Esophagus squamous epithelium (tissue), 4 donors: ENCODE measurements at regions not wholly inside any gene's neighbourhood (a gene's known extent, or its start where the extent isn't known, plus 50 kb on each side); places are given as distances from the start of the nearest gene placed in this dataset.

ENCODE experiments used
- POLR2A ChIP-seq, 4 donors: fragments of 450-650 bp; IDR thresholded peaks; one replicate each; pipeline ENCODE4 v1.6.1; 2017; ENCODE audit warnings: antibody characterized with exemption in 4 of 4, mild to moderate bottlenecking in 4 of 4, moderate library complexity in 3 of 4
- TF ChIP-seq, protein P1 (sequence below), 6 experiments: fragments of 450-650 bp in 4 of 6; fragments of 200-600 bp in 2 of 6; sonication (generic) in 2 of 6; IDR thresholded peaks; one replicate each; pipeline ENCODE4 v1.5.1; 2016 to 2019; ENCODE audit warnings: antibody characterized with exemption in 6 of 6, mild to moderate bottlenecking in 4 of 6, moderate library complexity in 4 of 6

DNA sequence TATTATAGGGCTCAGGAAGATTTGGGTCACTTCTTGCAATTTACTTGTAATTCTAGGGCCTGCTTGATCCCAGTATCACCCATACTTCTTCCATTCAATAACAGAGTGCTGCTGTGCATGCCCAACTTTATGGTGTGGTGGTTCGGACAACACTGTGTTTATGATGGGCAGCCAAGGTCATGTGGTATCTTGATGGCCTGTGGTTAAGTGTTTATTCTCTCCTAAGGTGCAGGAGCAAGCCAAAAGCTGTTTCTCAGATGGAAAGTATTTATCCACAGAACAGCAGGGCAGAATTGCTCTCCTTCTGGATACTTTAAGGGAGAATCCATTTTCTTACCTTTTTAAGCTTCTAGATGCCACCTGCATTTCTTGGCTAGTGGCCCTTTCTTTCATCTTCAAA lies 433.8 kb downstream of the SH2D4B start:
- TF ChIP-seq POLR2A (IDR thresholded peaks at IDR 0.05) = no peak
- TF ChIP-seq, protein P1, sequence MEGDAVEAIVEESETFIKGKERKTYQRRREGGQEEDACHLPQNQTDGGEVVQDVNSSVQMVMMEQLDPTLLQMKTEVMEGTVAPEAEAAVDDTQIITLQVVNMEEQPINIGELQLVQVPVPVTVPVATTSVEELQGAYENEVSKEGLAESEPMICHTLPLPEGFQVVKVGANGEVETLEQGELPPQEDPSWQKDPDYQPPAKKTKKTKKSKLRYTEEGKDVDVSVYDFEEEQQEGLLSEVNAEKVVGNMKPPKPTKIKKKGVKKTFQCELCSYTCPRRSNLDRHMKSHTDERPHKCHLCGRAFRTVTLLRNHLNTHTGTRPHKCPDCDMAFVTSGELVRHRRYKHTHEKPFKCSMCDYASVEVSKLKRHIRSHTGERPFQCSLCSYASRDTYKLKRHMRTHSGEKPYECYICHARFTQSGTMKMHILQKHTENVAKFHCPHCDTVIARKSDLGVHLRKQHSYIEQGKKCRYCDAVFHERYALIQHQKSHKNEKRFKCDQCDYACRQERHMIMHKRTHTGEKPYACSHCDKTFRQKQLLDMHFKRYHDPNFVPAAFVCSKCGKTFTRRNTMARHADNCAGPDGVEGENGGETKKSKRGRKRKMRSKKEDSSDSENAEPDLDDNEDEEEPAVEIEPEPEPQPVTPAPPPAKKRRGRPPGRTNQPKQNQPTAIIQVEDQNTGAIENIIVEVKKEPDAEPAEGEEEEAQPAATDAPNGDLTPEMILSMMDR (IDR thresholded peaks at IDR 0.05) = no peak
